Liver (tissue), 8 donors: ENCODE measurements at regions not wholly inside any gene's neighbourhood (a gene's known extent, or its start where the extent isn't known, plus 50 kb on each side); places are given as distances from the start of the nearest gene placed in this dataset.

Experiments
- DNase-seq: peaks from one replicate; pipeline ENCODE4 v3.0.0-alpha.2; 2017; ENCODE audit warnings: low spot score
- H3K27ac ChIP-seq, 2 donors: one replicate each; pipeline ENCODE4 v1.7.0; 2013; ENCODE audit warnings: inconsistent platforms in 2 of 2, low read length in 2 of 2, control low read depth in 1 of 2, low read depth in 1 of 2, mild to moderate bottlenecking in 1 of 2
- H3K27me3 ChIP-seq, 4 donors: one replicate each; pipeline versions ENCODE4 v1.6.1 to v1.7.0; 2013; ENCODE audit warnings: low read length in 3 of 4, inconsistent platforms in 1 of 4, mild to moderate bottlenecking in 1 of 4, moderate library complexity in 1 of 4; ENCODE audit not compliant: control insufficient read depth in 4 of 4, insufficient read depth in 4 of 4
- H3K36me3 ChIP-seq, 4 donors: one replicate each; pipeline versions ENCODE4 v1.6.1 to v1.7.0; 2013; ENCODE audit warnings: low read length in 3 of 4, mild to moderate bottlenecking in 3 of 4, low read depth in 1 of 4, moderate library complexity in 1 of 4; ENCODE audit not compliant: control insufficient read depth in 4 of 4, insufficient read depth in 3 of 4
- H3K4me1 ChIP-seq, 4 donors: one replicate each; pipeline versions ENCODE4 v1.6.1 to v1.7.0; 2013; ENCODE audit warnings: low read length in 3 of 4, mild to moderate bottlenecking in 3 of 4, moderate library complexity in 1 of 4; ENCODE audit not compliant: control insufficient read depth in 4 of 4, insufficient read depth in 4 of 4
- H3K4me3 ChIP-seq, 3 donors: one replicate each; pipeline versions ENCODE4 v1.6.1 to v1.7.0; 2013; ENCODE audit warnings: low read length in 3 of 3, control low read depth in 1 of 3, low read depth in 1 of 3, mild to moderate bottlenecking in 1 of 3
- H3K9ac ChIP-seq, 2 donors: one replicate each; pipeline ENCODE4 v1.7.0; 2013; ENCODE audit warnings: low read length in 2 of 2, mild to moderate bottlenecking in 2 of 2, moderate library complexity in 2 of 2, control low read depth in 1 of 2, low read depth in 1 of 2
- H3K9me3 ChIP-seq, 4 donors: one replicate each; pipeline versions ENCODE4 v1.6.1 to v1.7.0; 2013; ENCODE audit warnings: low read length in 3 of 4; ENCODE audit not compliant: control insufficient read depth in 4 of 4
- EGR1 ChIP-seq, 2 donors: IDR thresholded peaks; 2 replicates each; pipeline ENCODE4 v1.6.1; 2016 to 2018; ENCODE audit warnings: antibody characterized with exemption in 2 of 2, low read depth in 2 of 2
- FOXA2 ChIP-seq: IDR thresholded peaks from 2 replicates; pipeline ENCODE4 v1.6.1; 2016; ENCODE audit warnings: antibody characterized with exemption
- GABPA ChIP-seq, 2 donors: IDR thresholded peaks in 1 of 2; conservative IDR thresholded peaks in 1 of 2; 2 replicates each; pipeline ENCODE4 v1.6.1; 2016; ENCODE audit warnings: antibody characterized with exemption in 2 of 2, mild to moderate bottlenecking in 1 of 2, moderate library complexity in 1 of 2
- HNF4A ChIP-seq, 2 donors: conservative IDR thresholded peaks; 2 replicates each; pipeline ENCODE4 v1.6.1; 2016; ENCODE audit warnings: antibody characterized with exemption in 2 of 2, mild to moderate bottlenecking in 2 of 2
- HNF4G ChIP-seq: IDR thresholded peaks from 2 replicates; pipeline ENCODE4 v1.6.1; 2016; ENCODE audit warnings: antibody characterized with exemption
- JUND ChIP-seq, 2 donors: IDR thresholded peaks; 2 replicates each; pipeline ENCODE4 v1.6.1; 2016; ENCODE audit warnings: antibody characterized with exemption in 2 of 2
- MAX ChIP-seq: IDR thresholded peaks from 2 replicates; pipeline ENCODE4 v1.6.1; 2016; ENCODE audit warnings: antibody characterized with exemption
- NR2F2 ChIP-seq: IDR thresholded peaks from 2 replicates; pipeline ENCODE4 v1.6.1; 2016; ENCODE audit warnings: antibody characterized with exemption
- RAD21 ChIP-seq, 2 donors: IDR thresholded peaks; 2 replicates each; pipeline ENCODE4 v1.6.1; 2016; ENCODE audit warnings: antibody characterized with exemption in 2 of 2, mild to moderate bottlenecking in 2 of 2
- RXRA ChIP-seq, 2 donors: IDR thresholded peaks; 2 replicates each; pipeline ENCODE4 v1.6.1; 2017 to 2018; ENCODE audit warnings: antibody characterized with exemption in 2 of 2, mild to moderate bottlenecking in 1 of 2
- SP1 ChIP-seq: IDR thresholded peaks from 2 replicates; pipeline ENCODE4 v1.6.1; 2018; ENCODE audit warnings: antibody characterized with exemption, mild to moderate bottlenecking
- TAF1 ChIP-seq: conservative IDR thresholded peaks from 2 replicates; pipeline ENCODE4 v1.6.1; 2016; ENCODE audit warnings: antibody characterized with exemption, mild to moderate bottlenecking
- YY1 ChIP-seq: IDR thresholded peaks from 2 replicates; pipeline ENCODE4 v1.6.1; 2016; ENCODE audit warnings: antibody characterized with exemption, mild to moderate bottlenecking
- ZBTB33 ChIP-seq: IDR thresholded peaks from 2 replicates; pipeline ENCODE4 v1.6.1; 2016; ENCODE audit warnings: antibody characterized with exemption
- WGBS: extraction: QIAGEN DNeasy Blood & Tissue Kit; methylation state at CpG from one replicate; pipeline ENCODE4 v1.1.7; 2013; 5-methylcytosine and 5-hydroxymethylcytosine counted together
- TF ChIP-seq, protein P1 (sequence below): IDR thresholded peaks from 2 replicates; pipeline ENCODE4 v1.6.1; 2016; ENCODE audit warnings: antibody characterized with exemption
- TF ChIP-seq, protein P2 (sequence below): IDR thresholded peaks from 2 replicates; pipeline ENCODE4 v1.6.1; 2016; ENCODE audit warnings: antibody characterized with exemption, mild to moderate bottlenecking
- TF ChIP-seq, protein P3 (sequence below): fragments of 150-350 bp; IDR thresholded peaks from 2 replicates; pipeline ENCODE4 v1.5.1; 2017; ENCODE audit warnings: improper control_type of control experiment, low read depth, low read length; ENCODE audit not compliant: missing input control
- donor health status: healthy.
- donor health status: healthy.
- donor health status: healthy.
- donor health status: healthy.
- donor health status: healthy.

DNA sequence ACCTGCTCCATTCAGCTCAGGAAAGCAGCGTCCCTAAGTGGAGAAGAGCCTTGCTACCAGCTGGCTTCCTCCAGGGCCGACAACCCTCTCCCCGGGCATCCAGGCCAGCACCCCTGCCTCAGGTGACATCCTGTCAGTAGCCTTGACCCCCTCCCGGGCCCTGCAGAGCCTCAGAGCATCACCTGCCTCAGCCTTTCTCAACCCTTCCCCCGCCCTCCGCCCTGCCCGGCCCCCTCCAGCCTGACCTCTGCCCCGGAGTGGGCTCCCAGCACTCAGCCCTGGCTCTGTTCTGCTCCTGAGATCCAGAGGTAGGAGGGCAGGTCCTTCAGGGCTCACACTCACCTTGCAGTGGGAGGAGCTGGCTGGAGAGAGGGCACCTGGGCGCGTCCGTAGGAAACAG is 73.8 kb upstream of the METRNL start:
- WGBS: 96% methylated on average over 11 of the region's 11 CpGs
- no peak overlapping the region for H3K4me3 ChIP-seq
- no peak overlapping the region for H3K9ac ChIP-seq
- peak; percentile 22 for DNase-seq
- no peaks in the 10 kb centered on the region for H3K4me1 ChIP-seq
- peaks cover 0 to 3% (median 2%) of the 10 kb centered on the region in 4 donors for H3K36me3 ChIP-seq
- H3K9me3 ChIP-seq: no peaks in the 10 kb centered on the region
- no peak overlapping the region for H3K27ac ChIP-seq
- TF ChIP-seq HNF4G (no peak), FOXA2 (no peak), TAF1 (no peak), YY1 (no peak), EGR1 (IDR thresholded peaks at IDR 0.05; ENCODE audit: low read depth in 2 of 2) (no peak), HNF4A (conservative IDR thresholded peaks at IDR 0.05) (no peak), SP1 (no peak), ZBTB33 (no peak), MAX (no peak), GABPA (IDR thresholded peaks at IDR 0.05 in 1 of 2, conservative IDR thresholded peaks at IDR 0.05 in 1 of 2) (no peak), RXRA (IDR thresholded peaks at IDR 0.05) (no peak), RAD21 (IDR thresholded peaks at IDR 0.05) (no peak), NR2F2 (no peak)
- TF ChIP-seq, protein P1, sequence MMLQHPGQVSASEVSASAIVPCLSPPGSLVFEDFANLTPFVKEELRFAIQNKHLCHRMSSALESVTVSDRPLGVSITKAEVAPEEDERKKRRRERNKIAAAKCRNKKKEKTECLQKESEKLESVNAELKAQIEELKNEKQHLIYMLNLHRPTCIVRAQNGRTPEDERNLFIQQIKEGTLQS: no peak
- TF ChIP-seq, protein P2, sequence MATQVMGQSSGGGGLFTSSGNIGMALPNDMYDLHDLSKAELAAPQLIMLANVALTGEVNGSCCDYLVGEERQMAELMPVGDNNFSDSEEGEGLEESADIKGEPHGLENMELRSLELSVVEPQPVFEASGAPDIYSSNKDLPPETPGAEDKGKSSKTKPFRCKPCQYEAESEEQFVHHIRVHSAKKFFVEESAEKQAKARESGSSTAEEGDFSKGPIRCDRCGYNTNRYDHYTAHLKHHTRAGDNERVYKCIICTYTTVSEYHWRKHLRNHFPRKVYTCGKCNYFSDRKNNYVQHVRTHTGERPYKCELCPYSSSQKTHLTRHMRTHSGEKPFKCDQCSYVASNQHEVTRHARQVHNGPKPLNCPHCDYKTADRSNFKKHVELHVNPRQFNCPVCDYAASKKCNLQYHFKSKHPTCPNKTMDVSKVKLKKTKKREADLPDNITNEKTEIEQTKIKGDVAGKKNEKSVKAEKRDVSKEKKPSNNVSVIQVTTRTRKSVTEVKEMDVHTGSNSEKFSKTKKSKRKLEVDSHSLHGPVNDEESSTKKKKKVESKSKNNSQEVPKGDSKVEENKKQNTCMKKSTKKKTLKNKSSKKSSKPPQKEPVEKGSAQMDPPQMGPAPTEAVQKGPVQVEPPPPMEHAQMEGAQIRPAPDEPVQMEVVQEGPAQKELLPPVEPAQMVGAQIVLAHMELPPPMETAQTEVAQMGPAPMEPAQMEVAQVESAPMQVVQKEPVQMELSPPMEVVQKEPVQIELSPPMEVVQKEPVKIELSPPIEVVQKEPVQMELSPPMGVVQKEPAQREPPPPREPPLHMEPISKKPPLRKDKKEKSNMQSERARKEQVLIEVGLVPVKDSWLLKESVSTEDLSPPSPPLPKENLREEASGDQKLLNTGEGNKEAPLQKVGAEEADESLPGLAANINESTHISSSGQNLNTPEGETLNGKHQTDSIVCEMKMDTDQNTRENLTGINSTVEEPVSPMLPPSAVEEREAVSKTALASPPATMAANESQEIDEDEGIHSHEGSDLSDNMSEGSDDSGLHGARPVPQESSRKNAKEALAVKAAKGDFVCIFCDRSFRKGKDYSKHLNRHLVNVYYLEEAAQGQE: no peak
- H3K27me3 ChIP-seq: no peaks in the 10 kb centered on the region

- peak; percentile 20 for DNase-seq
- TF ChIP-seq HNF4G (no peak), JUND (IDR thresholded peaks at IDR 0.05) (no peak), MAX (no peak), SP1 (no peak), RXRA (IDR thresholded peaks at IDR 0.05) (no peak)
- TF ChIP-seq, protein P2: no peak
- TF ChIP-seq, protein P1: no peak
- TF ChIP-seq, protein P3, sequence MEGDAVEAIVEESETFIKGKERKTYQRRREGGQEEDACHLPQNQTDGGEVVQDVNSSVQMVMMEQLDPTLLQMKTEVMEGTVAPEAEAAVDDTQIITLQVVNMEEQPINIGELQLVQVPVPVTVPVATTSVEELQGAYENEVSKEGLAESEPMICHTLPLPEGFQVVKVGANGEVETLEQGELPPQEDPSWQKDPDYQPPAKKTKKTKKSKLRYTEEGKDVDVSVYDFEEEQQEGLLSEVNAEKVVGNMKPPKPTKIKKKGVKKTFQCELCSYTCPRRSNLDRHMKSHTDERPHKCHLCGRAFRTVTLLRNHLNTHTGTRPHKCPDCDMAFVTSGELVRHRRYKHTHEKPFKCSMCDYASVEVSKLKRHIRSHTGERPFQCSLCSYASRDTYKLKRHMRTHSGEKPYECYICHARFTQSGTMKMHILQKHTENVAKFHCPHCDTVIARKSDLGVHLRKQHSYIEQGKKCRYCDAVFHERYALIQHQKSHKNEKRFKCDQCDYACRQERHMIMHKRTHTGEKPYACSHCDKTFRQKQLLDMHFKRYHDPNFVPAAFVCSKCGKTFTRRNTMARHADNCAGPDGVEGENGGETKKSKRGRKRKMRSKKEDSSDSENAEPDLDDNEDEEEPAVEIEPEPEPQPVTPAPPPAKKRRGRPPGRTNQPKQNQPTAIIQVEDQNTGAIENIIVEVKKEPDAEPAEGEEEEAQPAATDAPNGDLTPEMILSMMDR: no peak
Observed at GRCh38 chr17:83006515-83007455, 72.6 kb upstream of the METRNL start.

More at GRCh38 chr17:83006515-83007455, 72.6 kb upstream of the METRNL start:
- Histone ChIP-seq H3K9ac (no peak overlapping the region), H3K27ac (no peak overlapping the region), H3K36me3 (peaks cover 0 to 3% (median 2%) of the 10 kb centered on the region in 4 donors), H3K4me3 (no peak overlapping the region), H3K4me1 (no peaks in the 10 kb centered on the region), H3K27me3 (no peaks in the 10 kb centered on the region), H3K9me3 (no peaks in the 10 kb centered on the region)
- WGBS: 92% methylated on average over 38 of the region's 38 CpGs
